ENCODE measurements at regions not wholly inside any gene's neighbourhood (a gene's known extent, or its start where the extent isn't known, plus 50 kb on each side); places are given as distances from the start of the nearest gene placed in this dataset.

GRCh38 chr1:72745413-72745812, 463.1 kb upstream of the NEGR1 start:
- no peak for TF ChIP-seq CTCF (IDR thresholded peaks at IDR 0.05; ENCODE audit: poor library complexity, severe bottlenecking)
- no peak for TF ChIP-seq RAD21 (conservative IDR thresholded peaks at IDR 0.05)
- no peak for TF ChIP-seq REST (IDR thresholded peaks at IDR 0.05; ENCODE audit: borderline replicate concordance)
- TF ChIP-seq POLR2AphosphoS5 (IDR thresholded peaks at IDR 0.05): peak; percentile 77
- TF ChIP-seq SMC3 (conservative IDR thresholded peaks at IDR 0.05; ENCODE audit: poor library complexity): no peak
- TF ChIP-seq EZH2 (IDR thresholded peaks at IDR 0.05; ENCODE audit: borderline replicate concordance, insufficient read depth, low read length, poor library complexity, severe bottlenecking): no peak
- TF ChIP-seq EP300 (conservative IDR thresholded peaks at IDR 0.05; ENCODE audit: poor library complexity, severe bottlenecking): peak; percentile 94
- TF ChIP-seq TAF1 (IDR thresholded peaks at IDR 0.05; ENCODE audit: low read depth): no peak
